AG04450 (cell line): ENCODE measurements at regions not wholly inside any gene's neighbourhood (a gene's known extent, or its start where the extent isn't known, plus 50 kb on each side); places are given as distances from the start of the nearest gene placed in this dataset.

Experiments used
- CTCF ChIA-PET: fragments of 300-600, 350-600 bp; formaldehyde crosslinking; extraction: SDS; loops from one replicate; lab custom pipeline; 2022; ENCODE audit warnings: antibody characterized with exemption, inconsistent platforms; lab: Charles Lee
- POLR2A ChIA-PET: fragments of 350-600 bp; formaldehyde crosslinking; extraction: SDS; loops from one replicate; lab custom pipeline; 2021; ENCODE audit warnings: antibody characterized with exemption, inconsistent platforms; lab: Yijun Ruan, JAX
- DNase-seq: peaks from one replicate; pipeline ENCODE4 v3.0.0-alpha.2; 2011; ENCODE audit warnings: low read depth, low spot score
- H3K27ac ChIP-seq: one replicate; pipeline ENCODE4 v1.5.1; 2012; ENCODE audit warnings: low read depth, low read length, control low read depth
- H3K27me3 ChIP-seq: one replicate; pipeline ENCODE4 v1.6.0; 2012; ENCODE audit warnings: low read length; ENCODE audit not compliant: control insufficient read depth, insufficient read depth
- H3K4me3 ChIP-seq: 2 replicates; pipeline ENCODE4 v1.5.1; 2011; ENCODE audit warnings: mild to moderate bottlenecking, low read depth, low read length, control low read depth
- H3K9me3 ChIP-seq: 2 replicates; pipeline ENCODE4 v1.5.1; 2012; ENCODE audit warnings: low read length; ENCODE audit not compliant: control insufficient read depth, insufficient read depth
- CTCF ChIP-seq: IDR thresholded peaks from 2 replicates; pipeline ENCODE4 v1.5.1; 2011; ENCODE audit warnings: low read depth, low read length, control low read depth, inconsistent platforms

GRCh38 chr5:155368490-155368889 lies 354.9 kb downstream of the KIF4B start:
- H3K9me3 ChIP-seq = peaks cover 4% of the 10 kb centered on the region; the same call in 1 of the 2 replicates
- TF ChIP-seq CTCF = no peak
- ChIA-PET POLR2A (no interaction called here), CTCF (no interaction called here)
- no peak for DNase-seq
- no peak overlapping the region for H3K4me3 ChIP-seq
- H3K27ac ChIP-seq = no peak overlapping the region
- H3K27me3 ChIP-seq = no peaks in the 10 kb centered on the region

DNA sequence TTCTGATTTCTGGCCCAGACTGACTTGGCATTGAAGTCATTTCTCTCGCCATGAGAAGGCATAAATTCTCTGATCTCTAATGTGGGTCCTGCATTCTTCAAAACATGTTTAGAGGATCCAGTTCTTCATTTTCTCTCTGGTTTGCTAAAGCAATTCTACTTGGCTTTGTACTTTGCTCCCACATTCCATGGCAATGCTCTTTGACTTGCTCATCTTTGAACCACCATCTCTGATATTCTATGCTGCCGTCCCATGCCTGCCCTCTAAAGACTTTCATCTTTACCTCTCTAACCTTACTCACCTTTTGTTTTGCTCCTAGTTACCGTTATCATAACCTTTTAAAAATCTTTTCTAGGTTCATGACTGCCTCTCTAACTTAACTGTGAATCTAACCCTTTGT lies 366.9 kb downstream of the KIF4B start:
- Histone ChIP-seq H3K27ac (no peak overlapping the region), H3K9me3 (peaks cover 2% of the 10 kb centered on the region; the same call in 1 of the 2 replicates), H3K4me3 (no peak overlapping the region), H3K27me3 (no peaks in the 10 kb centered on the region)
- ChIA-PET POLR2A (no interaction called here), CTCF (no interaction called here)
- TF ChIP-seq CTCF = no peak
- no peak for DNase-seq

DNA sequence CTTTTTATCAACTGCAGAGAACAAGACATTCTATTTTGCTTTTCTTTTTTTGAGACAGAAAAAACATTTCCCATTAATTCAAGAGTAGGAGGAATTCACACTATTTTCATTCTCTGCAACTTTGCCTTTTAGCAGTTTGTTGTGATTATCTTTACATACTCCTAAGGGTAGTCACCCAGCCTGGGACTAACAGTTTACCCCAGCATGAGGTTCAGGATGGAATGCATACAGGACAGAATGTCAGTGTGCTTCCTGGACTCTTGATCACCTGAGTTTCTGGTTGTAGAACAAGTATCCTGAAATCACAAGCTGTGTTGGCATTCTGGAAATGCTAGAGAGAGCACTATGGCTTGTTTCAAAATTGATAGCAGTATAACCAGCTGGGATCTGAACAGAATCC lies 368.1 kb downstream of the KIF4B start:
- POLR2A ChIA-PET = no interaction called here
- H3K27ac ChIP-seq = no peak overlapping the region
- H3K27me3 ChIP-seq = no peaks in the 10 kb centered on the region
- no peak for DNase-seq
- no peak overlapping the region for H3K4me3 ChIP-seq
- H3K9me3 ChIP-seq = peaks cover 3% of the 10 kb centered on the region; the same call in 1 of the 2 replicates
- no peak for TF ChIP-seq CTCF
- CTCF ChIA-PET = no interaction called here

GRCh38 chr5:155389498-155389897 lies 375.9 kb downstream of the KIF4B start:
- CTCF ChIA-PET = no interaction called here
- H3K9me3 ChIP-seq = peaks cover 8% of the 10 kb centered on the region; the same call in 1 of the 2 replicates
- POLR2A ChIA-PET = no interaction called here
- no peak for DNase-seq
- H3K4me3 ChIP-seq = no peak overlapping the region
- H3K27me3 ChIP-seq = no peaks in the 10 kb centered on the region
- no peak overlapping the region for H3K27ac ChIP-seq
- TF ChIP-seq CTCF = no peak

GRCh38 chr5:155394727-155395126 lies 381.2 kb downstream of the KIF4B start:
- Histone ChIP-seq H3K27ac (no peak overlapping the region), H3K27me3 (no peaks in the 10 kb centered on the region), H3K9me3 (peaks cover 11% of the 10 kb centered on the region; the same call in 1 of the 2 replicates), H3K4me3 (no peak overlapping the region)
- no peak for DNase-seq
- TF ChIP-seq CTCF = no peak
- POLR2A ChIA-PET = no interaction called here
- CTCF ChIA-PET = no interaction called here
